ENCODE measurements at regions not wholly inside any gene's neighbourhood (a gene's known extent, or its start where the extent isn't known, plus 50 kb on each side); places are given as distances from the start of the nearest gene placed in this dataset.

DNA sequence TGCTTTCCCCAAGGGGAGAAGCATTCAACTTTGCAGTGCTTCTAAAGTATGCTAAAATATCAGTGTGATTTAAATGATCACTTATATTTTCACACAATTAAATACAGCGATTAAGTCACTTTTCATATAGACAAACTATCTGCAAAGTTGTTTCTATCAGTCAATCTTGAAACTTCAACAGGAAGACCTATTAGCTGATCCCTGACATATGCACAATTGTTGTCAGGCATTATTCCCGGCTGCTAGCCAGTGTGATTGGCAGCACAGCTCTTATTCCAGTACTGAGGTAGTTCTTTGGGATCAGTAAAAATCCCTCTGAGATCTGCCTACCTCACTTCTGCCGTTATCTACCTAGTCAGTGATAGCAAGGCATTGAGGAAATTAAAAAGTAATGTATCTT is 629.5 kb downstream of the NR4A2 start (continued):
- TF ChIP-seq, protein P1, sequence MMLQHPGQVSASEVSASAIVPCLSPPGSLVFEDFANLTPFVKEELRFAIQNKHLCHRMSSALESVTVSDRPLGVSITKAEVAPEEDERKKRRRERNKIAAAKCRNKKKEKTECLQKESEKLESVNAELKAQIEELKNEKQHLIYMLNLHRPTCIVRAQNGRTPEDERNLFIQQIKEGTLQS (IDR thresholded peaks at IDR 0.05; ENCODE audit: insufficient read depth, low read depth, low read length), result no peak
- TF ChIP-seq ZNF274 (IDR thresholded peaks at IDR 0.05; ENCODE audit: borderline replicate concordance, extremely low read depth, low read length) (no peak), CREB1 (IDR thresholded peaks at IDR 0.05) (no peak), GTF2F1 (IDR thresholded peaks at IDR 0.05; ENCODE audit: borderline replicate concordance, low read depth, low read length) (no peak), RNF2 (IDR thresholded peaks at IDR 0.05; ENCODE audit: borderline replicate concordance, low read depth, low read length, missing control alignments, poor library complexity, severe bottlenecking) (no peak)

All from H1 (cell line).